Lower leg skin (tissue), 3 donors: ENCODE measurements at regions not wholly inside any gene's neighbourhood (a gene's known extent, or its start where the extent isn't known, plus 50 kb on each side); places are given as distances from the start of the nearest gene placed in this dataset.

Source experiments
- CTCF ChIP-seq, 3 donors: fragments of 450-650 bp; IDR thresholded peaks; one replicate each; pipeline ENCODE4 v1.5.1; 2016; ENCODE audit warnings: antibody characterized with exemption in 3 of 3, mild to moderate bottlenecking in 3 of 3, moderate library complexity in 2 of 3
- POLR2A ChIP-seq, 2 donors: fragments of 450-650 bp; IDR thresholded peaks; one replicate each; pipeline ENCODE4 v1.6.1; 2016 to 2017; ENCODE audit warnings: antibody characterized with exemption in 2 of 2, mild to moderate bottlenecking in 1 of 2, moderate library complexity in 1 of 2

- TF ChIP-seq CTCF (IDR thresholded peaks at IDR 0.05) (no peak), POLR2A (IDR thresholded peaks at IDR 0.05) (no peak)
These were observed 892.8 kb downstream of the TFAP2A start for GRCh38 chr6:9522101-9522500.
